IMR-90 (cell line): ENCODE measurements at regions not wholly inside any gene's neighbourhood (a gene's known extent, or its start where the extent isn't known, plus 50 kb on each side); places are given as distances from the start of the nearest gene placed in this dataset.

Experiments
- ATAC-seq: fragments of 200-7000 bp; cut with Tn5 transposase; 2 replicates; pipeline ENCODE4 v1.9.1; 2020; ENCODE audit warnings: low read depth, mild to moderate bottlenecking, moderate library complexity
- BruUV-seq: library from RNA; stranded (reverse); fragments of 400-500 nt; replicated peaks from 2 replicates; lab custom pipeline; 2021; lab: Mats Ljungman, UMichigan
- CTCF ChIA-PET: fragments of 300-600 bp; formaldehyde crosslinking; extraction: SDS; loops from one replicate; lab custom pipeline; 2021; ENCODE audit warnings: antibody characterized with exemption; lab: Yijun Ruan, JAX
- POLR2A ChIA-PET: fragments of 300-600 bp; sonication (Branson Sonifier 250); formaldehyde crosslinking; loops from one replicate; lab custom pipeline; 2022; ENCODE audit warnings: antibody characterized with exemption; ENCODE audit not compliant: unreplicated experiment; lab: Charles Lee
- DNase-seq: peaks from one replicate; pipeline ENCODE4 v3.0.0; 2013
- H2AFZ ChIP-seq: replicated peaks from 2 replicates; pipeline ENCODE3; 2013; ENCODE audit warnings: low read length, mild to moderate bottlenecking; ENCODE audit not compliant: poor library complexity
- H2AK5ac ChIP-seq: 2 replicates; pipeline ENCODE4 v1.6.1; 2013; ENCODE audit warnings: low read depth, low read length, inconsistent platforms
- H2AK9ac ChIP-seq: replicated peaks from 2 replicates; pipeline ENCODE3; 2013; ENCODE audit warnings: mild to moderate bottlenecking, low read depth, low read length, moderate library complexity; ENCODE audit not compliant: poor library complexity
- H2BK120ac ChIP-seq: 2 replicates; pipeline ENCODE4 v1.6.1; 2013; ENCODE audit warnings: low read depth, low read length, inconsistent platforms
- H2BK15ac ChIP-seq: 3 replicates; pipeline ENCODE4 v1.6.1; 2013; ENCODE audit warnings: low read depth, low read length, inconsistent platforms
- H2BK20ac ChIP-seq: 2 replicates; pipeline ENCODE4 v1.6.1; 2013; ENCODE audit warnings: low read depth, mild to moderate bottlenecking, inconsistent platforms, low read length, moderate library complexity
- H2BK5ac ChIP-seq: 2 replicates; pipeline ENCODE4 v1.6.1; 2013; ENCODE audit warnings: mild to moderate bottlenecking, low read depth, low read length, inconsistent platforms; ENCODE audit not compliant: poor library complexity, severe bottlenecking
- H3K14ac ChIP-seq: replicated peaks from 2 replicates; pipeline ENCODE4 v1.6.1; 2013; ENCODE audit warnings: low read depth, low read length, inconsistent platforms
- H3K18ac ChIP-seq: 2 replicates; pipeline ENCODE4 v1.6.1; 2013; ENCODE audit warnings: low read depth, low read length, control low read depth
- H3K23ac ChIP-seq: 2 replicates; pipeline ENCODE4 v1.6.1; 2013; ENCODE audit warnings: low read depth, low read length, inconsistent platforms
- H3K27ac ChIP-seq: 2 replicates; pipeline ENCODE4 v1.5.1; 2013; ENCODE audit warnings: mild to moderate bottlenecking, control low read depth, low read length; ENCODE audit not compliant: insufficient read depth
- H3K27me3 ChIP-seq: 2 replicates; pipeline ENCODE4 v1.6.1; 2013; ENCODE audit warnings: low read length; ENCODE audit not compliant: control insufficient read depth, insufficient read depth
- H3K36me3 ChIP-seq: 2 replicates; pipeline ENCODE4 v1.6.1; 2013; ENCODE audit warnings: low read length, mixed read lengths; ENCODE audit not compliant: control insufficient read depth, insufficient read depth
- H3K4ac ChIP-seq: 2 replicates; pipeline ENCODE4 v1.6.1; 2013; ENCODE audit warnings: low read depth, low read length, inconsistent platforms
- H3K4me1 ChIP-seq: 2 replicates; pipeline ENCODE4 v1.6.1; 2013; ENCODE audit warnings: low read length, mixed read lengths; ENCODE audit not compliant: control insufficient read depth, insufficient read depth
- H3K4me2 ChIP-seq: 2 replicates; pipeline ENCODE4 v1.6.1; 2013; ENCODE audit warnings: low read depth, mild to moderate bottlenecking, control low read depth, low read length, moderate library complexity
- H3K4me3 ChIP-seq: 2 replicates; pipeline ENCODE4 v1.5.1; 2013; ENCODE audit warnings: low read depth, mild to moderate bottlenecking, control low read depth, low read length, moderate library complexity; ENCODE audit not compliant: insufficient read depth
- H3K56ac ChIP-seq: 2 replicates; pipeline ENCODE4 v1.6.1; 2013; ENCODE audit warnings: low read length, inconsistent platforms; ENCODE audit not compliant: insufficient read depth; ENCODE audit errors: extremely low read depth
- H3K79me1 ChIP-seq, 2 experiments: 2 replicates each; pipeline ENCODE4 v1.6.1; 2013; ENCODE audit warnings: low read length in 2 of 2, inconsistent platforms in 1 of 2, low read depth in 1 of 2
- H3K9ac ChIP-seq: 2 replicates; pipeline ENCODE4 v1.6.1; 2013; ENCODE audit warnings: low read depth, low read length, control low read depth
- H3K9me1 ChIP-seq: 2 replicates; pipeline ENCODE4 v1.6.1; 2013; ENCODE audit warnings: low read length, inconsistent platforms; ENCODE audit not compliant: insufficient read depth
- H3K9me3 ChIP-seq: 2 replicates; pipeline ENCODE4 v1.6.1; 2013; ENCODE audit warnings: low read length; ENCODE audit not compliant: control insufficient read depth, insufficient read depth
- H4K20me1 ChIP-seq: 2 replicates; pipeline ENCODE4 v1.6.1; 2013; ENCODE audit warnings: low read length, inconsistent platforms; ENCODE audit not compliant: insufficient read depth
- H4K5ac ChIP-seq: 2 replicates; pipeline ENCODE4 v1.6.1; 2013; ENCODE audit warnings: mild to moderate bottlenecking, low read depth, low read length, control low read depth
- H4K8ac ChIP-seq, 2 experiments: 2 replicates each; pipeline ENCODE4 v1.6.1; 2013; ENCODE audit warnings: low read depth in 2 of 2, low read length in 2 of 2, control low read depth in 1 of 2, inconsistent platforms in 1 of 2
- H4K91ac ChIP-seq: 2 replicates; pipeline ENCODE4 v1.6.1; 2013; ENCODE audit warnings: low read depth, low read length, inconsistent platforms; ENCODE audit not compliant: insufficient read depth
- BHLHE40 ChIP-seq: fragments of 150-350 bp; IDR thresholded peaks from 2 replicates; pipeline ENCODE4 v1.6.1; 2016; ENCODE audit warnings: mild to moderate bottlenecking, low read depth, low read length
- CEBPB ChIP-seq: IDR thresholded peaks from 2 replicates; pipeline ENCODE4 v1.6.1; 2012; ENCODE audit warnings: low read depth, low read length, improper control_type of control experiment
- CHD1 ChIP-seq: IDR thresholded peaks from 2 replicates; pipeline ENCODE4 v1.6.1; 2012; ENCODE audit warnings: low read depth, low read length, improper control_type of control experiment
- CTCF ChIP-seq: conservative IDR thresholded peaks from 2 replicates; pipeline ENCODE4 v1.5.1; 2012; ENCODE audit warnings: mild to moderate bottlenecking, low read depth, low read length, improper control_type of control experiment
- FOS ChIP-seq: fragments of 150-350 bp; IDR thresholded peaks from 2 replicates; pipeline ENCODE4 v1.6.1; 2016; ENCODE audit warnings: low read depth, low read length
- MAFK ChIP-seq: IDR thresholded peaks from 2 replicates; pipeline ENCODE4 v1.6.1; 2012; ENCODE audit warnings: low read depth, low read length, improper control_type of control experiment
- MXI1 ChIP-seq: IDR thresholded peaks from 2 replicates; pipeline ENCODE4 v1.6.1; 2012; ENCODE audit warnings: low read depth, mild to moderate bottlenecking, low read length, moderate library complexity, borderline replicate concordance
- NFE2L2 ChIP-seq: fragments of 150-350 bp; IDR thresholded peaks from 2 replicates; pipeline ENCODE4 v1.6.1; 2016; ENCODE audit warnings: low read depth, mild to moderate bottlenecking, low read length
- RAD21 ChIP-seq: IDR thresholded peaks from 2 replicates; pipeline ENCODE4 v1.6.1; 2012; ENCODE audit warnings: low read length, improper control_type of control experiment
- RCOR1 ChIP-seq: IDR thresholded peaks from 2 replicates; pipeline ENCODE4 v1.6.1; 2012; ENCODE audit warnings: mild to moderate bottlenecking, low read length, improper control_type of control experiment; ENCODE audit not compliant: insufficient replicate concordance
- SMC3 ChIP-seq: fragments of 150-350 bp; IDR thresholded peaks from 2 replicates; pipeline ENCODE4 v1.6.1; 2016; ENCODE audit warnings: low read depth, mild to moderate bottlenecking, antibody characterized with exemption, low read length, moderate library complexity
- WGBS, 2 experiments: methylation state at CpG; one replicate each; pipeline versions ENCODE4 v1.1.5 to v1.1.7; 2013; ENCODE audit warnings: missing lambda C conversion rate in 2 of 2; ENCODE audit not compliant: insufficient read length in 1 of 2; ENCODE audit errors: extremely low coverage in 2 of 2; 5-methylcytosine and 5-hydroxymethylcytosine counted together
- dilution Hi-C: fragments of 300-500 bp; cut with HindIII; formaldehyde crosslinking; loops from one replicate; pipeline ENCODE4 v1.14.3; 2018; ENCODE audit warnings: low sequenced_read_pairs; ENCODE audit not compliant: unreplicated experiment
- in situ Hi-C: fragments of 300-500 bp; cut with MboI; formaldehyde crosslinking; loops from 3 replicates; pipeline ENCODE4 v1.14.3; 2019; ENCODE audit warnings: low sequenced_read_pairs, inconsistent platforms, mixed read lengths
- intact Hi-C: fragments of 100-400 bp; cut with micrococcal nuclease; formaldehyde crosslinking; loops from 2 replicates; pipeline ENCODE4 v1.10.0; 2022
- TF ChIP-seq, protein P1 (sequence below): fragments of 150-350 bp; IDR thresholded peaks from 2 replicates; pipeline ENCODE4 v1.6.1; 2017; ENCODE audit warnings: mild to moderate bottlenecking, antibody characterized with exemption, low read length, low read depth

DNA sequence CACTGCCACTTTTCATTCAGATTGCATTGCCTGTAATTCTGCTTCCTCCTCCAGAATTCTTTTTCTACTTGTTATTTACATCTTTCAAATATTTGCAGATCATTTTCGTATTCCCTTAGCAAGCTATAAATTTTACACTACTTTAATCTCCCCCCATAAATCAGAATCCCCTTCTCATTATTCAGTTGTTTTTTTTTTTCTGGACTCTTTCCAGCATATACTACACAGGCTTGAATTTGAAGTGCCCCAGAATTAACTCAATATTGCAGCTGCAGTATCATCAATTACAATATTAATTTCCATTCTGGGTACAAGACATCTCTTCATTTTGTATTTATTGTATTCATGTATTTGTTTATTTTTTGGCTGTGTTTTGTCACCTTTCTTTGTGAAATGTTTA, 1494.3 kb downstream of the AMY1C start:
- no peak overlapping the region for H3K14ac ChIP-seq
- BruUV-seq, result no TSS peak
- intact Hi-C loops (no loop called here), in situ Hi-C loops (no loop called here), dilution Hi-C loops (no loop called here)
- ChIA-PET POLR2A (no interaction called here), CTCF (no interaction called here)
- H2BK5ac ChIP-seq, result no peak overlapping the region
- H3K23ac ChIP-seq, result no peak overlapping the region
- no peaks in the 10 kb centered on the region for H3K4me1 ChIP-seq
- no peak overlapping the region for H2AK9ac ChIP-seq
- no peak for TF ChIP-seq CHD1
- TF ChIP-seq, protein P1, sequence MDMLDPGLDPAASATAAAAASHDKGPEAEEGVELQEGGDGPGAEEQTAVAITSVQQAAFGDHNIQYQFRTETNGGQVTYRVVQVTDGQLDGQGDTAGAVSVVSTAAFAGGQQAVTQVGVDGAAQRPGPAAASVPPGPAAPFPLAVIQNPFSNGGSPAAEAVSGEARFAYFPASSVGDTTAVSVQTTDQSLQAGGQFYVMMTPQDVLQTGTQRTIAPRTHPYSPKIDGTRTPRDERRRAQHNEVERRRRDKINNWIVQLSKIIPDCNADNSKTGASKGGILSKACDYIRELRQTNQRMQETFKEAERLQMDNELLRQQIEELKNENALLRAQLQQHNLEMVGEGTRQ, result no peak
- no peak for TF ChIP-seq MXI1
- TF ChIP-seq CTCF, result no peak
- TF ChIP-seq CEBPB, result no peak
- no peak for TF ChIP-seq MAFK
- no peak for TF ChIP-seq BHLHE40
- TF ChIP-seq RCOR1, result no peak
- TF ChIP-seq SMC3, result no peak
- TF ChIP-seq FOS, result no peak
- TF ChIP-seq RAD21, result no peak
- TF ChIP-seq NFE2L2, result no peak
- no peaks in the 10 kb centered on the region for H3K36me3 ChIP-seq
- 0 out of 2 replicates have a peak, but pooled peaks cover 2% of the 10 kb centered on the region for H3K9me3 ChIP-seq
- no peak overlapping the region for H2BK15ac ChIP-seq
- H4K20me1 ChIP-seq, result no peaks in the 10 kb centered on the region
- DNase-seq (no peak), ATAC-seq (no peak)
- H4K91ac ChIP-seq, result no peak overlapping the region
- no peaks in the 10 kb centered on the region for H3K79me1 ChIP-seq
- no peak overlapping the region for H2BK20ac ChIP-seq
- H4K8ac ChIP-seq, result no peak overlapping the region
- no peak overlapping the region for H2BK120ac ChIP-seq
- H3K27ac ChIP-seq, result no peak overlapping the region
- no peak overlapping the region for H2AFZ ChIP-seq
- no peak overlapping the region for H2AK5ac ChIP-seq
- H3K27me3 ChIP-seq, result no peaks in the 10 kb centered on the region
- no peak overlapping the region for H3K9ac ChIP-seq
- no CpG with 5 or more reads among the region's 1 CpG for WGBS, 2 experiments
- no peak overlapping the region for H3K18ac ChIP-seq
- no peak overlapping the region for H3K4me3 ChIP-seq
- no peaks in the 10 kb centered on the region for H3K9me1 ChIP-seq
- H3K4ac ChIP-seq, result no peak overlapping the region
- H3K56ac ChIP-seq, result no peak overlapping the region
- no peak overlapping the region for H3K4me2 ChIP-seq
- H4K5ac ChIP-seq, result no peak overlapping the region
